Fibroblast of skin of left quadriceps (primary cell): ENCODE measurements at regions not wholly inside any gene's neighbourhood (a gene's known extent, or its start where the extent isn't known, plus 50 kb on each side); places are given as distances from the start of the nearest gene placed in this dataset.
A peak's percentile ranks its signal among the peaks of the same experiment; 100 is the strongest.

Experiments used
- DNase-seq, 2 experiments: peaks; one replicate each; pipeline ENCODE4 v3.0.0-alpha.2; 2013; ENCODE audit warnings: low read depth in 2 of 2

DNA sequence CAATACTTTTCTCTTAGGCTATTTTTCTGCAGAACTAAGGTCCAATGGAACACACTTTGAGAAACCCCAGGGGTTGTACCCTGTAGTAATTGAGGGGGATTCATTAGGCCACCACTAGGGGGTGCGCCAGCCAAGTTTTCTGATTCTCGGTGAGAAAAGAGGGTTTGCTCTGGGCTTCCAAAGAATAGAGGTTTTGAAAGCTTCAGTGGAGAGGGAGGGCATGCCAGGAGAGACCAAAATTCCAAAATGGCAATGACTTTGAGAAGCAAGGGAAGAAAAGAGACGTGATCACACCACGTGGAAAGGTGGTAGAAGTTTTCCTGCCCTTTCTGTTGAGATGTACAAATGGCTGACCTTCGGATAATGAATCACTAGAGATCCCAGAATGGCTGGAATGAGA lies 323.3 kb downstream of the RPS6KC1 start:
- DNase-seq, result peak; percentile 24 to 29

DNA sequence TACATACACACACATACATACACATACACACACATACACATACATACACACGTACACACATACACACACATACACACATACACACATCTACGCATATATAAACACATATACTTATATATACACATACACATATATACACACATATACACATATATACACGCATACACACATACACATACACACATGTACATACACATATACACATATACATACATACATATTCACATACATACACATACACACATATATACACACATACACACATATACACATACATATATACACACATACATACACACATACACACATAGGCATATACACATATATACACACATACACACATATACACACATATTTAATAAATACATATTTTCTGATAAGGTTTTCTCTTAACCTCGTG lies 324.0 kb downstream of the RPS6KC1 start:
- no peak for DNase-seq

DNA sequence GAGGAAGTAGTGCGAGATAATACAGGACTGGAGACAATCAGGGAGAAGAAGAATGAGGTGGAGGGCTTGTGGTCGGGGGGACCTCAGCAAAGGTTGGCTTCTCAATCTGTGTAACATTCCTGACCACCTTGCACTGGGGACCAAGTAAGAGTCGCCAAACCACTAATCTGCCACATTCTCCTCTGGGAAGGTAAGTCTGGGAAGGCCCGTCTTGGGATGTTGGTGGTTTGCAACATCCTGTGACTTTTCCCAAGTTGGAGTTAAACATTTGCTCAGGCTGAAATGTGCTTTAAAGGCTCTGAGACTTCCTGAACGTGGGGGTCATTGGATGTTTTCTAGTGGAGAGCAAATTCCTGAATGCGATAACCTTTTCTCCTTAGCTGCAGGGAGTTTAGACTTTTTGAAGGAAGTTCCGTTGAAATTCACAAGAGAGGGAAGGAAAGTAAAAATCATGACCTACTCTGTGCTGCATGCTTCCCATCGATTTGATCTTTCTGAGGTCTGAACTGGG lies 325.9 kb downstream of the RPS6KC1 start:
- no peak for DNase-seq

DNA sequence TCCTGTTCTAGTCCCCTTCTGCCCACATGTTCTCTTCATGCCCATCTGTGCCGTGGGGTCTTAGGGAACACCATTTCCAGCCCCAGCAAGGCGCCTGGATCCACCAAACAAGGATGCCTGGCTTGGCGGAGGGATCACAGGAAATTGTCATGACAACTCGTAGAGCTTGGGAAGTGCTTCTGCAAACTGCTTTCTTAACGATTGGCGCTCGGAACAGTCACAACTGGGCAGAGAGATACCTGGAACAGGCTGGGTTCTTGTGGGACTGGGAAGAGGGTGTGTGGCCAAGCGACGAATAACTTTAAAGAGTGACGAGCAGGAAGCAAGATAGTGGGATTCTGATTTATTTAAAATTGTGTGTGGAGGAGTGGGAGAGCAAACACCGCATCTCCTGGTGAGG lies 329.8 kb downstream of the RPS6KC1 start:
- no peak for DNase-seq

DNA sequence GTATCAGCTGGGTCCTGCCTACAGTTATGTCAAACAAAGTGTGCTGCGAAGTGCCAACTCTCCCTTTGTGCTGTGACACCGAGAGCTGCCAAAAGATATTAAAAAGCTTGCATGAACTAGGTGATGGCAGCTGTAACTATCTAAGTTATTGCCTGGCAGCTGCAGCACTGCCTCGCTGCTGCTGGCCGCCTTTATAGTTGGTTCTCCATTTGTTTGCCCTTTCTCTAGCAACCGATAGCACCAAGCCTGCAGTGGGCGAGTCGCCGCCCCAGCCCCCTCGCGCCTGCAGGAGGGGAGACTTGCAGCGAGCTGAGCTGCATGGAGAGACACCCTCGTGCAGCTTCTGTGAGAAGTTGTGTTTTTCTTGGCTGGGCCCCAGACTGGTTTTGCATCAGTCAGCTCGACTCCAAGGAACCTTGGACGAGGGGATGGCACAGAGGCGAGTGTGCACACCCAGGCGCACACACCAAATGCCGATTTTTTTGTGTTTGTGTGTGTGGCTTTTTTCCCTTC lies 330.6 kb downstream of the RPS6KC1 start:
- DNase-seq, result no peak

DNA sequence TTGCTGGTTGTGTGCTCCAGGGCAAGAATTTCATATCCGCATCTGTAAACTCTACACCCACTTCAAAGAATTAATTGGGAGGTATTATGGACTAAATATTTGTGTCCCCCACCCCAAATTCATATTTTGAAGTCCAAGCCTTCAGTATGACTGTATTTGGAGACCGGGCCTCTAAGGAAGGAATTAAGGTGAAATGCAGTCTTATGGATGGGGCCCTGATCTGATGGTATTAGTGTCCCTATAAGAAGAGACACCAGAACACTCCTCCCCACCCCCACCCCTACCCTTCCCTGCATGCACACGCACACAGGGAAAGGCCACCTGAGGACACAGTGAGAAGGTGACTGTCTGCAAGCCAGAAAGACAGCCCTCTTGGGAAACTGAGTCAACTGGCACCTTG lies 332.4 kb downstream of the RPS6KC1 start:
- DNase-seq, result no peak

DNA sequence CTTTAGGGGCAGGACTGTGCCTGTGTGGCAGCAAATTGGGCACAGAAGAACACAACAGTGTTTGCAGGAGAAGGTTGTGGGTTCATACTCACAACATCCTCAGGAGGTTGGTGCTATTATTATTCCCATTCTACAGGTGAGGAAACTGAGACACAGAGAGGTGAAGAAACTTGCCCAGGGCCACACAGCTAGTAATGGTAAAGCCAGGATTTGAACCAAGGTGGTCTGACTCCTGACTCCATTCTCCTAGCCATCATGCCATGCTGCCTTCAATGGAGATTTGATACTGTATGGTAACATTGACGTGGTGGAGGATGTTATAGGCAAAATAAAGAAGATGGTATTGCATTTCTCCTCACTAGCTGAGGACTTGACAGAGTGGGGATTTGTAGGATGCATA lies 334.2 kb downstream of the RPS6KC1 start:
- DNase-seq, result no peak

DNA sequence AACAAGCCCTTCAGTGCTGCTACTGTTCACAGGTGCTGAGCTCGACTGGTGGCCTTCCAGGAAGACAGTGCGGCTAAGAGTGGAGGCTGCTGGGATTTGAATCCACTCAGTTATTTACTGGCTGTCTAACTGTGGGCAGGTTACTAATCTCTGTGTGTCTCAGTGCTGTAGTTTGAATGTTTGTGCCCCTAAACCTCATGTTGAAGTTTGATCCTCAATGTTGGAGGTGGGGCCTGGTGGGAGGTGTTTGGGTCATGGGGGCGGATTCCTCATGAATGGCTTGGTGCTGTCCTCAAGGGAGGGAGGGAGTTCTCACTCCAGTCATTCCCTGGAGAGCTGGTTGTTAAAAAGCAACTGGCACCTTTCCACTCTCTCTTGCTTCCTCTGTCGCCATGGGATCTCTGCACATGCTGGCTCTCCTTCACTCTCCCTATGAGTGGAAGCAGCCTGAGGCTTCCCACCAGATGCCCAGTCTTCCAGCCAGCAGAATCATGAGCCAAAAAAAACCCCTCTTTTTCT lies 334.8 kb downstream of the RPS6KC1 start:
- no peak for DNase-seq

DNA sequence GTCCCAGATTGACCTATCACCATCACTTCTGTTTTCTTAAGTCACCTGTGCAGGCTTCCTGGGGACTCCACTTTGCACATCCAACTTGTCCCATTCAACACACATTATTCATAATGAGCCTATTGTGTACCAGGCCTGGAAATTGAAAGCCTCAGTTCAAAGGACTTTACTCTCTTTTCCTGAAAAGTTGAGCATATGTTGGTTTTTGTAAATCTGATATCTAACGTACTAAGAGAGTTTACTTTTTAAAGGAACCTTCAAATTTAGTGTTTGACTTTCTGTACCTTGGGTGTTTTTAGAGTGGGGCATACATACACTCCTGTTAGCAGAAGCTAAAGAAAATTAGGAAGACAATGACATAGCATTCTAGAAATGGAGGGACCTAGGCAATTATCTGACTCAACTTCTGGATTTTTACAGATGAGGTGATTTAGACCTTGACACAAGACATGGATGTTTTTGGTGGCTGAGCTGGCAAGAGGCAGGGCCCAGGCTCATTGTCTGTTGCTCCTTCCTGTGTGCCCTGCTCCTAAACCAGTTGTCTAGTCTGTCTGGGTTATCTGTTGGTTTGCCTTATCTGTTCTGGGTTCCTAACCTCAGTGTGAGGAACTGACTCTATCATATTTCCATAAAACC lies 336.5 kb downstream of the RPS6KC1 start:
- DNase-seq, result no peak

DNA sequence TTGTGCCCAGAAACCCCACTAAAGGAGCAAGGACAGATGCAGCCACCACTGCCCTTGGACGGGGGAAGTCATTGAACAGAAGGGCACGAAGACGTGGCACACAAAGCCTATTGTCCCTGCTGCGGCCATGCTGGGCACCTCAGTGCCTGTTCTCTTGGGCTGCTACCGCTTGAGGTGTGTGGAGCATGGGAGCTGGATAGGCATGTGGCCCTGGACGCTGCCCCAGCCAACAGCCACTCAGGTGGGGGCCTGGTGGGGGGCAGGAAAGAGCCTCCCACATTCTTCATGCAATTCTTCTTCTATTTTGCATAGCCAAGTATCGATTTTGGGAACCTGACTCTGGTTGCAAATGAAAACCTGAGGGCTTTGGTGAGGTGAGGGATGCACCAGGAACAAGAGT lies 337.2 kb downstream of the RPS6KC1 start:
- DNase-seq, result no peak

DNA sequence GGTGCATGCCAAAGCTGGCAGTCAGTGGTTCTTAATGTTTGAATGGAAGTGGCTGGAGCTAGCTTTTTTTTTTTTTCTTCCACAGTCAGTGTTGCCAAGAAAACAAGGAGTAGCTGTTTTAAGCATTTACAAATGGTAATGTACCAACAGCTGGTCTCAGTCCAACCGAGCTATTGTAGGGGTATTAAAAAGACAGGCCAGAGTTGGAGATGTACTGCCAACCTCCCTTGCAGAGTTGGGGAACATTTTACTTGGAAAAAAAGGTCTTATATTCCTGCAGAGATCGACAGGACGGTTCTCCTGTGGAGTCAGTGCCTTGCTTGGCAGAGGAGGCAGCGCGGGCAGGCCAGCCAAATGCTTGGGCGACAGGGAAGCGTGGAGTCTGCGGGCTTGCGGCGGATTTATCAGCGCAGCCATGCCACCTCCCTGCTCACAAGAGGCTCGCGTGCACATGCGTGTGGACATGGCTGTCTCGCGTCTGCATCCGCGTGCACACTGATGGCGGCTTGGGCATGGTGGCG lies 338.1 kb downstream of the RPS6KC1 start:
- DNase-seq, result no peak

DNA sequence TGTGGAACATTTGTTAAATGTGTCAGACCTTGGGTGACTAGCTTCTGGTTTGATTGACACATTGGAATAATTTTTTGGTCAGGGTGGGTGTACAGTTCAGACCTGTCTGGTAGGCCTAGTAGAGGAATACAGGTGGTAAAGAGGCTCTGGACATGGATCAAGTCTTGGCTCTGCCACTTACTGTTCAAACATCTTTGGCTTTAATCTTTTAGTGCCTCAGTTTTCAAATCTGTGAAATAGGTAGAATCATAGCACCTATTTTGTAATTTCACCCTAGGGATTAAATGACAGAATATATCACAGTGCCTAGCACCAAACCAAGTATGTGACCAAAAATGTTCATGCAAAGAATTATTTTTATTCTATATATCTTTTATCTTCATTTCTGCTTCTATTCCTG lies 340.4 kb downstream of the RPS6KC1 start:
- DNase-seq, result no peak

DNA sequence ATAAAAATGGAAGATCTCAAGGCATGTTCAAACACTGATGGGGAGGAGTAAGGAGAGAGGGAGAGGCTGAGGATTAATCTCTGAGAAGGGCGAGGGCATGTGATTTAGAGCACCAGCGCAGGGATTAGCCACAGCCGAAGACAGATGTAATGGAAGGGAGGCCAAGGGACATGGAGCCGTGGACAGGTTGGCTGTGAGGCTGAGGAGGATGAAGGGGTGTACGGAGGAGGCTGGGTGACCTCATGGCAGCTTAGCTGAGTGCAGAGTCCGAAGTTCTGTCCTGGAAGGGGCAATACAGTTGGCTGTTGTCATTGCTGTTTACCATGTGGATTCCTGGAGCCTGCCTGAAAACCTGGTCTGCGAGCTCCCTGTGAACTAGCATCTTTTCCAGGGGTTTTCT lies 342.8 kb downstream of the RPS6KC1 start:
- DNase-seq, result no peak

DNA sequence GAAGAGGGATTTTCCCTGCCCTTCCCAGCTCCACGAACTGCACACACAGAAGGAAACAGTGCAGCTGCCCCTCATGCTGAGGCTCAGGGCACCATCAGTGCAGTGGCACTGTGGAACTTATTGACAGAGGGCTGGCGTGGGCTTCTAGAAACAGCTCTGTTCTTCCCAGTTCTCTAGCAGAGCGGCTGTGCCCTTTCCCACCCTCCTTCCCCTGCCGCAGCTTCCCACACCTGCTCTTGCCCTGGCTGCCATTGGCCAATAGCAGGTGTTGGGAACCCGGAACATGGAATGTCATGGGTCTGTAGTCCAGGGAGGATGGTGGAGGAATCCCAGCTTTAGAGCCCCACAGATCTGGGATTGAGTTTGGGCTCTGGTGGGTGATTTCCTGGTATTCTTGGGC lies 343.8 kb downstream of the RPS6KC1 start:
- DNase-seq, result no peak

DNA sequence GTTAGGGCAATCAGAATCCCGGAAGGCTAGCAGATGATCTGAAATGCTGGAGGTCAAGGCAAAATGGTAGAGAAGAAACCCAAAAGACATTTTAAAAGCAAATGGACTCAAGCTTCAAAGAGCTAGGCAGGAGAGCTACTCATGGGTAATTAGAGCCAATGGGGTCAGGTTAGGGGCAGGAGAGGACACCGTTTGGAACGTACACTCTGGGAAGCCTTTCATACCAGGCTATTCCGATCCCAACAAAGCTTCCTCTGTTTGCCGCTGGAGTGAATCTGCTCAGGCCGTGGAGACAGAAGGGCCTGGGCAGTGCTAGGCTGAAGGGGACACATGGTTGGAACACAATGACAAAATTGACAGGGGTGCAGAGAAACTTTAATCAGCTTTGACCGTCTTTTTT lies 346.6 kb downstream of the RPS6KC1 start:
- no peak for DNase-seq

DNA sequence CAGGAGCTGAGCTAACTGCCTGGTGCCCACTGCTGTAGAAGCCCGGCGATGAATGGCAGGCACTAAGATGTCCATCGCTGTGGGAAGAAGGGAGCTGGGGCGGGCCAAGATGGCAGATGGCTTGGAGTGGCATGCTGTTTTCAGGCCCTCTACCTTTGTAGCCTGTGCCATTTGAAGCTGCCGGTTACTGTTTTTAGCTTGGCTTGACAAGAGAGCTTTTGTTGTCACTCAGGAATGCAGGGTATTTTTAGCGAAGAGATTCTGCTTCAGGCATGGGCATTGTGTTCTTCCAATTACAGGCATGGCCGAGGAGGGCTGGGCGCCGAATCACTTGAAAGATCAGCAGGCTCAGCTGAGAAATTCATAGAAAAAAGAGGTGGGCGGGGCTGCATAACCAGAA lies 348.7 kb downstream of the RPS6KC1 start:
- DNase-seq, result no peak

DNA sequence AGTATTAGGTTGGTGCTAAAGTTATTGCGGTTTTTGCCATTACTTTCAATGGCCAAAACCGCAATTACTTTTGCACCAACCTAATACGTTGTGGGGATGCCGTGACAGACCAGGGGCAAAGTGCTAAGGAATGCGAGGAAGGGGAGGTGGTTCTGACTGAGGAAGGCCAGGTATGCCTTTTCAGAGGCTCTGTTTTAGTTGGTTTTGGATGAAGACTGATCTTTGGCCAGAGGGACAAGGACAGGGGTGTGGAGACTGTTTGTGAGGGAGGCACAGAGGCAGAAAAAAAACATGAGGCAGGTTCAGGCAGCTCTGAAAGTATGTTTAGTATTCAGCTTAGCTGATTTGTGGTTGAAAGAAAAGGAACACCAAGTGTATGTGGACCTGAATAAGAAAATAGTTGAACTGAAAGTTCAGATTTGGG lies 358.2 kb downstream of the RPS6KC1 start:
- no peak for DNase-seq

DNA sequence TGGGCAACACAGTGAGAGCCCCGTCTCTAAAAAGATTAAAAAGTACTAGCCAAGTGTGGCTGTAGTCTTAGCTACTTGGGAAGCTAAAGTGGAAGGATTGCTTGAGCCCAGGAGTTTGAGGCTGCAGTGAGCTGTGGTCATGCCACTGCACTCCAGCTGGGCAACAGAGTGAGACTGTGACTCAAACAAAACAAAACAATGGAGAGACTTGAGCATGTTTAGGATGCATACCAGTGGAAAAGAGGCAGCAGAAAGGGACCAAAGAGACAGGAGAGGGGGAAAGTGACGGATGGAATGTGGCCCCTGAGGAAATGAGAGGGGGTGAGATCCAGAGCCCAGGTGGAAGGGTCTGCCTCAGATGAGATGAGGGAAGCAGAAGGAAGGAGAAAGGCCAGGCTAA lies 358.9 kb downstream of the RPS6KC1 start:
- DNase-seq, result no peak

DNA sequence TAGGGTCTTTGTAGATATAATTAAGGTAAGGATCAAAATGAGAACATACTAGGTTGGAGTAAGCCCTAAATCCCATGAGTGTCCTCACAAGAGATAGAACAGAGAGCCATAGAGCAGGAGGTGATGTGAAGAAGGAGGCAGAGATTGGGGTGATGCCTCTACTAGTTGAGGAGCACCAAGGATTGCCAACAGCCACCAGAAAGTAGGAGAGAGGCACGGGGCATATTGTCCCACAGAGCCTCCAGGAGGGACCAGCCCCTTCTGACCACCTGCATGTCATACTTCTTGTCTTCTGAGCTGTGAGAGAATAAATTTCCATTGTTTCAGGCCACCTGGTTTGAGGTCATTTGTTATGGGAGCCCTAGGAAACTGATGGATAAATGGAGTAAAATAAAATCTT lies 363.3 kb downstream of the RPS6KC1 start:
- DNase-seq, result no peak

DNA sequence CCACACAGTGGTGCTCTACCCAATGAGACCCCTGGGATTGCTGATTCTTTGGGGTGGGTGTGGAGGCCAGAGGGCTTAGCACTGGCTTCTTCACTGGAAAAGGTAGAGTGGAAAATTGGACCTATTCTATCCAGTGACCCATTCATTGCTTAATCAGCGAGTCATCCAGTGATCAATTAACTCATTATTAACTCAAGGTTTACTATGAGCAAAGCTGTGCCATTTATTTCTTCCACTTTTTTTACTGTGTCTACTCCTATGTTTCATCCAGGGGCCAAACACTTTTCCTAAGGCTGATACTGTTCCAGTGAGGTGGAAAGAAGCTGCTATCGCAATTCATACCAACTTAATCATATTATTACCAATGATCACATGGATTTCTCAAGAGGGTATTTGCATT lies 363.9 kb downstream of the RPS6KC1 start:
- DNase-seq, result no peak

DNA sequence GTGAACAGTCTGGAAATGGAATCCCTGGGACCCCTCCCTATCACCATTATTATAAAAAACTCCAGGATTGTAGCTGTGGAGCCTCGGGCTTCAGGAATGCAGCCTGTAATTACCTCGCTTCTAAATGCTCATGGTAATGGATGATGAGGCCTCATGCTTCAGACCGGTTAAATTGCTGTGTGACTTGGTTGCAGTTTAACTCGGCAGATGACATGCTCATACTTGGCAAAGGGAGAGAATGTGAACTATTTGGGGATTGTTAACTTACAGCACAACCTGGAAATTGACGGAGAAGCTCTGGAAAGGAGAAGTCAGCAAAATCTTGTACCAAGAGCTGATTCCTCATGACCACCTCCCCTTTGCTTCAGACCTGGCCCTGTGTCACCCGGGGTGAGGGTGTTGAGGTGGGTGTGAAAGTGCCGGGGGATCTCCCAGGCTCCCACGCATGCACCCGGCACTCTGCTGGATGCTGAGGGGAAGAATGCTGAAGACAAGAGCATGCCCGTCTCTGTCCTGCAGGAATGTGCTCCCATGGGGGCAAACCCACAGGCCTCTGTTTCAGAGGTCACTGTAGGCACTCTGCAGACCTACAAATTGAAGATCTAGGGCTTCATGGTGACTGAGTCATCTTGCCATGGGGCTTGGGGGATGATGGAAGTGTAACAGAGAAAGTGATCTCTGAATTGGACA lies 364.8 kb downstream of the RPS6KC1 start:
- DNase-seq, result no peak

DNA sequence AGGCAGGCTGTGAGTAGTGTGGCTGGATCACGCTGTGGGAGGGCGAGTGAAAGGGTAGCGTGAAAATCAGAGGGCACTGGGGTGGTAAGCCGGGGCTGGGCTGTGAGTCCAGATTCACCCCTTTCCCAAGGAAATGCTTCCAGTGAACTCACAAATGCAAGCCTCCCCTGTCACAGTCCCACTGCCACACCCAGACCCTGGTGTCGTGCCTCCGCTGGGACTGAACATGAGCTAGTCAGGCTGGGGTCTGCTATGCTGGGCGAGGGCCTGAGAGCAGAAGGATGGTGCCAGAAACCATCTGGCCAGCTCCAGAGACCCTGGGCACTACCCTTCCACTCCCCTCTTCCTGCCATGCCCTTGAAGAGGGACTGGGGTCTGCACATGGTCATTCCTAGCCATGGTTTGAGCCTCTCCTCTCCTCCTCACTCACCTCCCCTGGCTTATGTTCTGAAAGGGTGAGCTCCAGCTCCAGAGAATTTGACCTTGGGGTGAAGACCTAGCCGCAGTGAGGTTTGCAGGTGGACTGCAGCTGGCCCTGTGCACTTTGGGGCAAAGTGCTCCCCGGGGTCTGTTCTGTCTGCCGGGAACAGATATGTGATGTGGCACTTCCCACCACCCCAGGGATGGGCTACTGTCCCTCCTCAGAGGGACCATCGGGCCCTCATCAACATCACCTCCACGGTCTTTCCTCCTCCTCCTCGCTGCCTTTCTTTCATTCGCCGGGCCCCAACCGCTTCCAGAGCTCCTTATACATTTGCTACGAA lies 365.6 kb downstream of the RPS6KC1 start:
- no peak for DNase-seq
